Activated T-helper 1 cell treated with anti-CD3 and anti-CD28 coated beads, Interleukin-2, amount 50 U/mL, for 16 hours (primary cell): ENCODE measurements at regions not wholly inside any gene's neighbourhood (a gene's known extent, or its start where the extent isn't known, plus 50 kb on each side); places are given as distances from the start of the nearest gene placed in this dataset.
"Not testable (repeated sequence)": the region's sequence is repeated elsewhere in the genome, so short reads cannot be mapped to it uniquely, and the experiment has no call there.

Experiments used
- DNase-seq, 2 donors: peaks; one replicate each; pipeline ENCODE4 v3.0.0-alpha.2; 2020; ENCODE audit warnings: low read depth in 1 of 2, low spot score in 1 of 2

DNA sequence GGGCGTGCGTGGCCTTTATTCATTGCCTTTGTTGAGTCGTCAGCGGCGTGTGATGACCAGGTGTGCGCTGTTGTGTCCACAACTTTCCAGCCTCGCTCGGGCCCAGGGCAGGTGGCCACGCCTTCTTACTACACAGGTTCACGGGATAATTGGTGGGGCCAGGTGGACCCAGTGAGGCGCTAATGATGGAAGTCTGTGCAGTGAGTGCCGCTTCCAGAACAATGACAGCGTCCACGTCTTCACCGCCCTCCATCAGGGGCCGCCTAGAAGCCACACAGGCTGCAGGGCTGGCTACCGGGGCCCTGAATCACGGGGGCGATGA is 1197.3 kb downstream of the BRD1 start:
- DNase-seq: no peak

DNA sequence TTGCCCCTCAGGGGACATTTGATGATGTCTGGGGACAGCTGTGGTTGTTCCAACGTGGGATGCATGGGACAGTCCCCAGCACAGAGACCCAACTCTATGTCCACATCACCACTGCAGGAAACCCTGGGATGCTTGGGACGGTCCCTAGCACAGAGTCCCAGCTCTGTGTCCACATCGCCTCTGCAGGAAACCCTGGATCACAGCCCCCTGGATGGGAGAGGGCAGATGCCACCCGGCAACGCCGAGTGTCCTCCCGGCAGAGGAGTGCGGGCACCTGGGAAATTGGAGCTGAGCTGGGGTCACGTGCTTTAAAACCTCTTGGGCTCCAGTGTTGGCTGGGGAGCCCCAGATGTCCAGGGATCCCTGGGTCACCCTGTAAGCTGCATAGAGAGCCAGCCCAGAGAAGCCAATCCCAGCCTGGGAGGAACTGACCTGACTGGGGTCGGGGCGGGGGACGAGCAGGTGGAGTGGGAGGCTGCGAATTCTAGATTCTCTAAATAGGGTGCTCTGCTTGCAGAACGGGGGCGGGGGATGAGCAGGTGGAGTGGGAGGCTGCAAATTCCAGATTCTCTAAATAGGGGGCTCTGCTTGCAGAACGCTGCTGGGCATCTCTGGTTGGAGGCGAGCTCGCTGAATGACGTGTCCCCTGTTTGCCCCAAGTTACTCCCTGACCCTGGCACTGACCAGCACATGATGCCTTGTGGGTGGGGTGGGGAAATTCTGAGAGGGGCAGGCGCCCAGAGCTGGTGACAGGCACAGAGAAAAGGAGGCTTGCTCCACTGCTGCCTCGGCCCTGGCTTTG is 1197.8 kb downstream of the BRD1 start:
- no peak for DNase-seq

DNA sequence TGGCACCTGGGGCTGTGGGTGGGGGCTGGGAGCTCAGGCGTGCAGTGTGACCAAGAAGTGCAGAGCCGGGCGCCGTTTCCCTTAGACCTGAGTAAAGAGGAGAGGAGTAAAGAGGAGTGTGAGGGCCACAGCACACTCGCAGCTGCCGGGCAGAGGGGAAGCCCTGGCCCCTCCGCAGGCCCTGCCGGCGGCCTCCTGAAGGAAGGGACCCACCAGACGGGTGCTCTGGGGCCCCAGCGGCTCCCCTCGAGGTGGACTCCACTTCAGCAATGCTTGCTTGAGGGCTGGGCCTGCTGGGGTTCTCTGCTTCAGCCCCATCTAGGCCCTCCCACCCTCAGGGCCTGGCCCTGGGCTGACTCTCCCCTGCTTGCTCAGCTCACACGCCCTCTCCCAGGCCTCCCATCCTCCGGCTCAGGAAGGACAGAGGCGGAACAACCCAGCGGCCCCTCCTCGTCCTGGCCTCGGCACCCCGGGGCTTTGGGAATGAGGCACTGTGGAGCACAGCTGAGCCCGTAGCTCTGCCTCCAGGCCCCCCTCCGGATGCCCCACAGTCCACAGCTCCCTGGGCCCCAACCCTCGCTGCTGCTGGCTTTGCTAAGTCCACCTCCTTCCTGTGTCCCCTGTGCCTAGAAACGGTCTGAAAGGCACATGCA is 1198.7 kb downstream of the BRD1 start:
- DNase-seq: no peak

- no peak for DNase-seq
These were observed 1199.7 kb downstream of the BRD1 start for GRCh38 chr22:48627966-48628365.

- no peak for DNase-seq
These were observed 1200.5 kb downstream of the BRD1 start for GRCh38 chr22:48627203-48627602.

GRCh38 chr22:48624401-48624800 is 1203.3 kb downstream of the BRD1 start:
- DNase-seq: no peak

DNA sequence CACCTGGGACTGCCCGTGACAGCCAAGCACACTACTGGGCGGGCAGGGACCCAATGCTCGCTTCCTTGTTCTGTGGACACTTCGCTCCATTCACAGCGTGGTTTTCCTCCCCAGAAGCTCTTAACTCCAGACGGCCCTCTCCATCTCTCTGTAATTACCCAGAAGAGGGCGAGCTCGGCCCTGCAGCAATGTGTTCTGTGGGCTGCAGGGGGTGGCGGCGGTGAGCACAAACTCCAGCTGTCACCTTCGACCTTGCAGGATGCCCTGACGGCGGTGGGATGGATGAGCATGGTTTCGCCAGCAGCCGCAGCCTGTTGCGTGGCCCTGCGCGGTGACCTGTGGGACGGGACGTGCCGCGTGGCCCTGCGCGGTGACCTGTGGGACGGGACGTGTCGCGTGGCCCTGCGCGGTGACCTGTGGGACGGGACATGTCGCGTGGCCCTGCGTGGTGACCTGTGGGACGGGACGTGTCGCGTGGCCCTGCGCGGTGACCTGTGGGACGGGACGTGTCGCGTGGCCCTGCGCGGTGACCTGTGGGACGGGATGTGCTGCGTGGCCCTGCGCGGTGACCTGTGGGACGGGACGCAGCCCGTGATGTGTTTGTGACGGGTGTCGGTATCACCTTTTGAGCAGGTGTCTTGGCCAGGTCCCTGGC is 1204.7 kb downstream of the BRD1 start:
- no peak for DNase-seq

DNA sequence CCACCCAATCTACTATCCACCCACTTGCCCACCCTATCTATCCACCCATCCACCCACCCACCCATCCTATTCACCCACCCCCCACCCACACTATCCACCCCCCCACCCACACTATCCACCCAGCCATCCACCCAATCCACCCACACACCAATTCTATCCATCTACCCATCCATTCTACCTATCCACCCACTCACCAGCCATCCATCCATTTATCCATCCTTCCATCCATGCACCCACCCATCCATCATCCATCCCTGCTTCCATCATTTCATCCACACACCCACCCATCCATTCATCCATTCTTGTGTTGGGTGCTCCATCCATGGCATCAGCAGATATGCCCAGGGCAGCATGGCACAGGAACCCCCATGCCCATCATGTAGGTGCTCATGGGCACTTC is 1206.6 kb downstream of the BRD1 start:
- no peak for DNase-seq

- not testable (repeated sequence) for DNase-seq
These were observed 1207.2 kb downstream of the BRD1 start for GRCh38 chr22:48620460-48620859.

DNA sequence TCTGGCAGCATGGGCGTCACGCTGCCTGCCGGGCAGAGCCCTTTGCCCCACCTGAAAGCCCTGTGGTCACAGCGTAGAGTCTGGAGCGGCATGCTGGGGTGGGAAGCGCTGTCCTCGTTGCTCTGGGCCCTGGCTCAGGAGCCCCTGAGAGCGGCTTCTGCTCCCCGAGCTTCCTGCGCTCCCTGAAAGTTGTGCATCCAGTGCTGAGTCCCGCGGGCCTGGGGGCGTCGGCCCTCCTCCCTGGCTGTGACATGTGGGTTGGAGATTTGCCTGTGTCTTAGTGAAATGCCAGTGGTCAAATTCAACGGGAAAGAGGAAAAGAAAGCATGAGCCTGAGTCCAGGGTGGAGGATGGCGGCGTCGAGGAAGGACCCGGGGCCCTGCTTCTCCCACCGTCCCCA is 1208.0 kb downstream of the BRD1 start:
- no peak for DNase-seq

GRCh38 chr22:48618326-48618725 is 1209.3 kb downstream of the BRD1 start:
- DNase-seq: no peak

DNA sequence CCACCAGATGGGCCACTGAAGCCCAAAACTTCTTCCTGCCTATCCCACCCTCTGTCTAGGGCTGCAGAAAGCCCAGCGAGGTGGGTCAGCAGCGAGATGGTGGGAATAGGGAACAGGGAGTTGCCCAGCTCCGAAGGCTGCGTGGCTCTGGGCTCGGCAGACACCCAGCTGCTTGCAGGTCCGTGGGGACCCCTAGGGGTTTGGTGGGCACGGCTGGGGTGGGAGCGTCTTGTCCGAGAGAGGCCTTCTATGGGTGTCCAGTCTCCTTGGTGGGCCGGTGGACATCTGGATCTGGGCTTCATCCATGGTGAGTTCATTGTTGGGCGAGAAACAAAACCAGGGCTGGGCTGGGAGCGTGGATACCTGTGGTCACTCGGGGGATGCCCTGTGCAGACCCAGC is 1211.0 kb downstream of the BRD1 start:
- no peak for DNase-seq

GRCh38 chr22:48615171-48616008 is 1212.3 kb downstream of the BRD1 start:
- DNase-seq: no peak

GRCh38 chr22:48613566-48614200 is 1214.0 kb downstream of the BRD1 start:
- DNase-seq: no peak

DNA sequence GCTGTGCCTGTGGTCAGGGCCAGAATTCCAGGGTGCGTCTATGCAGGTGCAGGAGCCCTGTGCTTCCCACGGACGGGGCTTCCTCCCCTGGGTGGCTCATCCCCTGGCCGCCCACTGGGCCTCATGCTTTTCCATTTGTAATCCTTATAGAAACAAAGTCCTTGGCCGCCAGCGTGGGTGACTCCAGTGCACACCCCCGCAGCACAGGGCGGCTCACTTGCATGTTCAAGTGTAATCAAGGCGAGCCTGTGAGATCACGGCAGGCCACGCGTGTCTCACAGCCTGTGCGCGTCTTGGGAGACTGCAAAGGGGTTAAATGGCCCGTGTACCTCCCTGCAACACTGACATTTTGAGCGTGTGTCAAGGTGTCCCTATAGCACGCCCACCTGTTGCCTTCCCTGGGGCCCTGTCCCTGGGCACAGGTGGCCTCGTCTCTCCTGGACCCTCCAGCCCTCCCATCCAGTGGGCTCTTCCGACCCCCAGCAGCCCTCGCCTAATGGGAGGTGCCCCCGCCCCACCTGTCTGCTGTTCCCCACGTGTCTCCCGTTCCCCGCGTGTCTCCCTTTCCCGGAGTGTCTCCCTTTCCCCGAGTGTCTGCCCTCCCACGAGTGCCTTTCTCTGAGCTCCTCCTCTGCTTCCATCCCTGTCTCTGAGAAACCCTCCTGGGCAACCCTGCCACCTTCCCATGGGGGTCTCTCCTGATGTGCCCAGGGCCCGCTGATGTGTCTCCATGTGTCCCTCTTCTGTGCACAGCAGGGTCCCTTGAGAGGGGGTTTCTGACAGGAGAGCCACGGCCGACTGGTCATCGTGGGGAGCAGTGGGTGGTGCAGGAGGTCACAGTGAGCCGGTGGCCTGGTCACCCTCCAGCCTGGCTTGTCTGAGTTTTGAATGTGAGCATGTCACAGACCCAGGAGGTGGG is 1215.3 kb downstream of the BRD1 start:
- DNase-seq: no peak

- DNase-seq: no peak
These were observed 1218.3 kb downstream of the BRD1 start for GRCh38 chr22:48609279-48609865.

GRCh38 chr22:48607901-48608662 is 1219.6 kb downstream of the BRD1 start:
- DNase-seq: no peak

- no peak for DNase-seq
These were observed 1220.9 kb downstream of the BRD1 start for GRCh38 chr22:48606684-48607307.
